ENCODE measurements at regions not wholly inside any gene's neighbourhood (a gene's known extent, or its start where the extent isn't known, plus 50 kb on each side); places are given as distances from the start of the nearest gene placed in this dataset.

GRCh38 chr6:137950581-137950980, 83.5 kb downstream of the TNFAIP3 start:
- no TSS peak for BruUV-seq (replicated peaks)
- DNase-seq (ENCODE audit: low spot score) (no peak), ATAC-seq (no peak), FAIRE-seq (no peak)
- Histone ChIP-seq H3K4me2 (ENCODE audit: low read depth, low read length) (no peak overlapping the region), H3K4me3 (replicated peaks in 1 of 3; ENCODE audit: insufficient read depth in 1 of 3, low read depth in 2 of 3, low read length in 3 of 3) (no peak overlapping the region), H3K36me3 (replicated peaks in 1 of 2; ENCODE audit: control insufficient read depth in 1 of 2, insufficient read depth in 2 of 2, low read length in 2 of 2) (no peaks in the 10 kb centered on the region), H3K27me3 (ENCODE audit: control insufficient read depth in 1 of 2, insufficient read depth in 2 of 2, low read length in 2 of 2) (peaks cover 0 to 31% of the 10 kb centered on the region in 2 experiments; a peak in 3 of 5 replicates), H3K79me2 (ENCODE audit: insufficient read depth, low read length) (no peaks in the 10 kb centered on the region), H3K9ac (ENCODE audit: insufficient read depth, low read depth, low read length) (no peak overlapping the region), H3K9me3 (ENCODE audit: low read length) (no peaks in the 10 kb centered on the region), H4K20me1 (ENCODE audit: insufficient read depth, low read length) (no peaks in the 10 kb centered on the region), H2AFZ (ENCODE audit: low read length) (no peak overlapping the region), H3K4me1 (ENCODE audit: insufficient read depth, low read length) (no peaks in the 10 kb centered on the region), H3K27ac (ENCODE audit: extremely low read length, insufficient read depth, low read length) (no peak overlapping the region)
- WGBS (ENCODE audit: low lambda C conversion rate) = 17% methylated on average over 7 of the region's 7 CpGs
- ChIA-PET POLR2A (no interaction called here), CTCF (ENCODE audit: low intra/inter-chr PET ratio, low total read pairs) (no interaction called here)
- in situ Hi-C loops (cut with HindIII; ENCODE audit: extremely low pct_ligation_motif_present, low pct_unique_long_range_greater_than_20kb) (loop anchor here (25.0 kb wide), 1 partner anchor 863 kb away; no protein-coding TSS in a partner anchor), intact Hi-C loops (cut with micrococcal nuclease; ENCODE audit: unreplicated experiment) (no loop called here)
- no peak for TF ChIP-seq ZNF644 (CRISPR knock-in tag; IDR thresholded peaks at IDR 0.05; ENCODE audit: low read depth)
- TF ChIP-seq ZNF691 (CRISPR knock-in tag; IDR thresholded peaks at IDR 0.05; ENCODE audit: borderline replicate concordance, low read depth) = no peak
- TF ChIP-seq ETV5 (CRISPR knock-in tag; IDR thresholded peaks at IDR 0.05; ENCODE audit: borderline replicate concordance) = no peak
- no peak for TF ChIP-seq POGK (CRISPR knock-in tag; conservative IDR thresholded peaks at IDR 0.05)
- TF ChIP-seq ZNF251 (CRISPR knock-in tag; IDR thresholded peaks at IDR 0.05) = no peak
- TF ChIP-seq ZNF282 (IDR thresholded peaks at IDR 0.05; ENCODE audit: partially characterized antibody) = no peak
- no peak for TF ChIP-seq ZNF672 (CRISPR knock-in tag; IDR thresholded peaks at IDR 0.05)
- TF ChIP-seq ZNF335 (CRISPR knock-in tag; IDR thresholded peaks at IDR 0.05) = no peak
- no peak for TF ChIP-seq ZNF407 (CRISPR knock-in tag; IDR thresholded peaks at IDR 0.05; ENCODE audit: not compliant biosample characterization)
- no peak for TF ChIP-seq ZNF280D (CRISPR knock-in tag; IDR thresholded peaks at IDR 0.05)
